ENCODE measurements at regions not wholly inside any gene's neighbourhood (a gene's known extent, or its start where the extent isn't known, plus 50 kb on each side); places are given as distances from the start of the nearest gene placed in this dataset.

DNA sequence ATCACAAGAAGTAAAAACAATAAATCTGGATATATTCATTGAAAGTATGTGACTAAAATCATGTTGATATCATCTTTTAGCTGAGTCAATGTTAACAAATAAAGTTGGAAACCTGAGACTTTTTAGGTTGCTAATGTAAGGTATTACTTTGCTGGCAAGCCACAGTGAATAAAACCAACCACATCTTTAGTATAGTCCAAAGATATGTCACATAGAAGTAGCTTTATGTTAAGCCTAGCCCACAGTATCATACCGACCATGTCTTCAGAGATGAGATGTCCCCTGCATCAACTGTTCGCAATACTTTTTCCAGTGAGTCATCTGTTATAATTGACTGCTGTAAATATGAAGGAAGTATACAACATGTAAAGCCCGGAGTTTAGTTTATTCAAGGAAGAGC is 107.6 kb upstream of the MCHR2 start:
- no peaks in the 10 kb centered on the region for H3K27me3 ChIP-seq (ENCODE audit: insufficient read depth, low read depth)
- TF ChIP-seq CTCF (conservative IDR thresholded peaks at IDR 0.05; ENCODE audit: low read depth, low read length): no peak
- no peaks in the 10 kb centered on the region for H4K20me1 ChIP-seq (ENCODE audit: insufficient read depth)
- no peak overlapping the region for H3K4me2 ChIP-seq
- H3K36me3 ChIP-seq (ENCODE audit: insufficient read depth): no peaks in the 10 kb centered on the region
- no peak overlapping the region for H3K27ac ChIP-seq
- H3K79me2 ChIP-seq (ENCODE audit: insufficient read depth, low read depth): no peaks in the 10 kb centered on the region
- H3K4me3 ChIP-seq (IDR thresholded peaks at IDR 0.05; ENCODE audit: insufficient read depth, low read depth, low read length): no peak overlapping the region
- no peak overlapping the region for H2AFZ ChIP-seq (ENCODE audit: low read depth)
- H3K9ac ChIP-seq: no peak overlapping the region
- no peaks in the 10 kb centered on the region for H3K4me1 ChIP-seq (ENCODE audit: low read depth, poor library complexity, severe bottlenecking)

DNA sequence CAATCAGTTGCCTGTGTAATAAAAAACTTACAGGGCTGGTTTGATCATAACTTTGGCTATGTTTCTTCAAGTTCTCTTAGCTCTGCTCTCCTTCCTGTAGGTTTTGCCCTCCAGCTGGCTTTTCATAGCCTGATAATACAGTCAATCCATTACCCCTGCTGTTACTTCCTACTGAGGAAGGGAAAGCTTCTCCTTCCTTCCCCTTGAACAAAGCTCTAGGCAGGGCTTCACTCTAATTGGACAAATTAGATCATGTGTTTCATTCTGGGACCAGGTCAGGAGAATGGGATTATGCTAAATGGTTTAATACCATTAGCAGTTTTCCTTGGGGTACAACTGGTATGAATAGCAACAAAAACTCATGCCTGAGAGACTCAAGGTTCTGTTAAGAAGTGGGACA is 106.8 kb upstream of the MCHR2 start:
- Histone ChIP-seq H4K20me1 (ENCODE audit: insufficient read depth) (no peaks in the 10 kb centered on the region), H3K9ac (no peak overlapping the region), H2AFZ (ENCODE audit: low read depth) (no peak overlapping the region), H3K79me2 (ENCODE audit: insufficient read depth, low read depth) (no peaks in the 10 kb centered on the region), H3K4me2 (no peak overlapping the region), H3K27me3 (ENCODE audit: insufficient read depth, low read depth) (no peaks in the 10 kb centered on the region), H3K36me3 (ENCODE audit: insufficient read depth) (no peaks in the 10 kb centered on the region), H3K4me3 (IDR thresholded peaks at IDR 0.05; ENCODE audit: insufficient read depth, low read depth, low read length) (no peak overlapping the region), H3K4me1 (ENCODE audit: low read depth, poor library complexity, severe bottlenecking) (no peaks in the 10 kb centered on the region), H3K27ac (no peak overlapping the region)
- no peak for TF ChIP-seq CTCF (conservative IDR thresholded peaks at IDR 0.05; ENCODE audit: low read depth, low read length)

DNA sequence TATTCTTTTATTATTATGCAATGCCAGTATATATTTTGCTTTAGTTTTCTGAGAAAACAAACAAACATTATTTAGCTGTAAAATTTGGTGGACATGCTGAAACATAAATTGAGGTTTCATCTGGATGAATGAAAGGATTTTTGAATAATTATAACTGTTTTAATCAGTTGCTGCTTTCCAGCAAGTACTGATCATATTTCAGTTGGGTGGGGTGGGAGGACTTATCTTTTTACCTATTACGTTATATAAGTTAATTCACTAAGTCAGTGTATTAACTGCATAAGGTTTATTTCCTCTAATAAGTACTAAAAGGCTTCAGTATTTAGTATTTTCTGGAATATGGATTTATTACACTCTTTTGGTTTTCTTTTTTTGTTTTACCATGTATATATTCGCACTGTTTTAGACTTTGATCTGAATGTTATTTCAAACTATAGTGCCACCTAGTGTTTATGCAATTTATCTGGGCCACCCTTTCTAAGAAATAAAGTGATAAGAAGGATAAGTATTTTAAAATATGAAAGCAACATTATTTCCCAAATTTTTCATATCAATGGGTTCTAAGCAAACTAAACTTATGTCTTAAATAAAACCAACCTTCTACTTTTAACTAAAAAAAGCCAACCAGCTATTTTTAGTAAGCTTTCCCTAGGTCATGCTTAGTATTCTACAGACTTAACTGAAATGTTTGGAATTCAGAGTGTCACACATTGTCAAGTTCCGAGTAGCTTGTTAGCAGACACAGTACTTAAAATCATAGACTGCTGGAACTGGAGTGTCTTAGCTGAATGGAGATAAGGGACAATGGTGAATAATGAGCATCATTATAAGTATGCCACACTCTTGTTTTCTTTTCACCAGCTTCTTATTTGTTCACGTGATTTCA is 105.4 kb upstream of the MCHR2 start:
- no peaks in the 10 kb centered on the region for H3K27me3 ChIP-seq (ENCODE audit: insufficient read depth, low read depth)
- no peak overlapping the region for H3K4me3 ChIP-seq (IDR thresholded peaks at IDR 0.05; ENCODE audit: insufficient read depth, low read depth, low read length)
- no peak overlapping the region for H2AFZ ChIP-seq (ENCODE audit: low read depth)
- H3K4me2 ChIP-seq: no peak overlapping the region
- no peak overlapping the region for H3K27ac ChIP-seq
- H3K79me2 ChIP-seq (ENCODE audit: insufficient read depth, low read depth): no peaks in the 10 kb centered on the region
- H3K9ac ChIP-seq: no peak overlapping the region
- no peaks in the 10 kb centered on the region for H3K4me1 ChIP-seq (ENCODE audit: low read depth, poor library complexity, severe bottlenecking)
- no peaks in the 10 kb centered on the region for H4K20me1 ChIP-seq (ENCODE audit: insufficient read depth)
- peak; percentile 69 for TF ChIP-seq CTCF (conservative IDR thresholded peaks at IDR 0.05; ENCODE audit: low read depth, low read length)
- no peaks in the 10 kb centered on the region for H3K36me3 ChIP-seq (ENCODE audit: insufficient read depth)

- H3K79me2 ChIP-seq (ENCODE audit: insufficient read depth, low read depth): no peaks in the 10 kb centered on the region
- no peak for TF ChIP-seq CTCF (conservative IDR thresholded peaks at IDR 0.05; ENCODE audit: low read depth, low read length)
- H3K4me1 ChIP-seq (ENCODE audit: low read depth, poor library complexity, severe bottlenecking): no peaks in the 10 kb centered on the region
- H3K27ac ChIP-seq: no peak overlapping the region
- no peak overlapping the region for H3K4me2 ChIP-seq
- H3K27me3 ChIP-seq (ENCODE audit: insufficient read depth, low read depth): no peaks in the 10 kb centered on the region
- H4K20me1 ChIP-seq (ENCODE audit: insufficient read depth): no peaks in the 10 kb centered on the region
- H3K9ac ChIP-seq: no peak overlapping the region
- H3K36me3 ChIP-seq (ENCODE audit: insufficient read depth): no peaks in the 10 kb centered on the region
- no peak overlapping the region for H3K4me3 ChIP-seq (IDR thresholded peaks at IDR 0.05; ENCODE audit: insufficient read depth, low read depth, low read length)
- H2AFZ ChIP-seq (ENCODE audit: low read depth): no peak overlapping the region
Measured at GRCh38 chr6:100096936-100097335, 102.9 kb upstream of the MCHR2 start.

Data from KMS-11 (cell line).